B cell (primary cell): ENCODE measurements at regions not wholly inside any gene's neighbourhood (a gene's known extent, or its start where the extent isn't known, plus 50 kb on each side); places are given as distances from the start of the nearest gene placed in this dataset.

Source experiments
- EZH2 ChIP-seq: IDR thresholded peaks from 2 replicates; pipeline ENCODE4 v1.6.1; 2012; ENCODE audit warnings: borderline replicate concordance, low read depth, mild to moderate bottlenecking, moderate library complexity, low read length; ENCODE audit not compliant: insufficient read depth, poor library complexity, severe bottlenecking
- TF ChIP-seq, protein P1 (sequence below): fragments of 200-600 bp; IDR thresholded peaks from one replicate; pipeline ENCODE4 v1.8.0; 2022; ENCODE audit warnings: antibody characterized with exemption, mild to moderate bottlenecking

DNA sequence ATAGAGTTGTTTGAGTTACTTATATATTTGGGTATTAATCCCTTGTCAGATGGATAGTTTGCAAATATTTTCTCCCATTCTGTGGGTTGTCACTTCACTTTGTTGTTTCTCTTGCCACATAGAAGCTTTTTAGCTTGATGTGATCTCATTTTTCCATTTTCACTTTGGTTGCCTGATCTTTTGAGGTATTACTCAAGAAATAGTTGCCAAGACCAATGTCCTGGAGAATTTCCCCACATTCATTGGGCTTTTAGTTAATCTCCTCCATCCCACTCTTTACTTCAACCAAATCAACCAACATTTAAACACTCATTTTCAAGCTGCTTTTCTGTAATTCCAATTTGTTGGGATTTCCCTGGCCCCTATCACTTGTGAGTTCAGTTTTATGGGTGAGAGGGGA is 69.0 kb downstream of the LEPR start:
- TF ChIP-seq, protein P1, sequence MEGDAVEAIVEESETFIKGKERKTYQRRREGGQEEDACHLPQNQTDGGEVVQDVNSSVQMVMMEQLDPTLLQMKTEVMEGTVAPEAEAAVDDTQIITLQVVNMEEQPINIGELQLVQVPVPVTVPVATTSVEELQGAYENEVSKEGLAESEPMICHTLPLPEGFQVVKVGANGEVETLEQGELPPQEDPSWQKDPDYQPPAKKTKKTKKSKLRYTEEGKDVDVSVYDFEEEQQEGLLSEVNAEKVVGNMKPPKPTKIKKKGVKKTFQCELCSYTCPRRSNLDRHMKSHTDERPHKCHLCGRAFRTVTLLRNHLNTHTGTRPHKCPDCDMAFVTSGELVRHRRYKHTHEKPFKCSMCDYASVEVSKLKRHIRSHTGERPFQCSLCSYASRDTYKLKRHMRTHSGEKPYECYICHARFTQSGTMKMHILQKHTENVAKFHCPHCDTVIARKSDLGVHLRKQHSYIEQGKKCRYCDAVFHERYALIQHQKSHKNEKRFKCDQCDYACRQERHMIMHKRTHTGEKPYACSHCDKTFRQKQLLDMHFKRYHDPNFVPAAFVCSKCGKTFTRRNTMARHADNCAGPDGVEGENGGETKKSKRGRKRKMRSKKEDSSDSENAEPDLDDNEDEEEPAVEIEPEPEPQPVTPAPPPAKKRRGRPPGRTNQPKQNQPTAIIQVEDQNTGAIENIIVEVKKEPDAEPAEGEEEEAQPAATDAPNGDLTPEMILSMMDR: no peak
- no peak for TF ChIP-seq EZH2
